EL (cell line): ENCODE measurements at regions not wholly inside any gene's neighbourhood (a gene's known extent, or its start where the extent isn't known, plus 50 kb on each side); places are given as distances from the start of the nearest gene placed in this dataset.
"Not testable (repeated sequence)": the region's sequence is repeated elsewhere in the genome, so short reads cannot be mapped to it uniquely, and the experiment has no call there.

ENCODE experiments used
- DNase-seq: peaks from one replicate; pipeline ENCODE4 v3.0.0-alpha.2; 2016

DNA sequence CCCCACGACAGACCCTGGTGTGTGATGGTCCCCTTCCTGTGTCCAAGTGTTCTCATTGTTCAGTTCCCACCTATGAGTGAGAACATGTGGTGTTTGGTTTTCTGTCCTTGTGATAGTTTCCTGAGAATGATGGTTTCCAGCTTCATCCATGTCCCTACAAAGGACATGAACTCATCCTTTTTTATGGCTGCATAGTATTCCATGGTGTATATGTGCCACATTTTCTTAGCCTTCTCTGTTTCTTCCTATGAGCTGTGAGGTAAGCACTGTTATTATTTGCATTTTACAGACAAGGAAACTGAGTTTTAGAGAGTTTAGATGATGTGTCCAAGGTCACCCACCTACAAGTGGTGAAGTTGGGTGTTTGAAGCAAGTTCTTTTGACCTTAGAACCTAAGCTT is 51.1 kb upstream of the BNC1 start:
- not testable (repeated sequence) for DNase-seq

DNA sequence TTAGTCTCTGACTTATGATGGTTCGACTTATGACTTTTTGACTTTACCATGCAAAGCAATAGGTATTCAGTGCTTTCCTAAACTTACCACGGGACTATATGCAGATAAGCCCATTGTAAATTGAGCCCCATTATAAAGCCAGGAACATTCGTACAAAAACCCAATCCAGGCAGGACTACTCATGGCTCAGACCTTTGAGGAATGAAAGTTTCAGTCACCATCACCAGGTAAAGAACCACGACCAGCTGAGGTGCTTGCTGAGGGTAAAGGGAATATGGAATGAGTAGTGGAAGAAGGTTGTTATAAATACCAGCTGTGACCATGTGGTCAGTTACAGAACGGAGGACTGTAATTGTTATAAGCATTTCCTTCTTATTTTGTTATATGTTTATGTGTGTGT is 54.9 kb upstream of the BNC1 start:
- no peak for DNase-seq

DNA sequence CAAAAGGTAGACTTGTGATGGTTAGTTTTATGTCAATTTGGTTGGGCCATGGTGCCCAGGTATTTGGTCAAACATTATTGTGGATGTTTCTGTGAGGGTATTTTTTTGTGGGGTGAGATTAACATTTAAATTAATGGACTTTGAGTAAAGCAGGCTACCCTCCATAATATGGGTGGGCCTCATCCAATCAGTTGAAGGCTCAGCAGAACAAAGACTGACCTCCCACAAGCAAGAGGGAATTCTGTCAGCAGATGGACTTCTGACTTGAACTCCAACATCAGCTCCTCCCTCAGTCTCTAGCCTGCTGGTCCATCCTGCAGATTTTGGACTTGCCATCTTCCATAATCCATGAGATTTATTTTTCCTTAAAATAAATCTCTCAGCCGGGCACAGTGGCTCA is 55.6 kb upstream of the BNC1 start:
- DNase-seq, result no peak

DNA sequence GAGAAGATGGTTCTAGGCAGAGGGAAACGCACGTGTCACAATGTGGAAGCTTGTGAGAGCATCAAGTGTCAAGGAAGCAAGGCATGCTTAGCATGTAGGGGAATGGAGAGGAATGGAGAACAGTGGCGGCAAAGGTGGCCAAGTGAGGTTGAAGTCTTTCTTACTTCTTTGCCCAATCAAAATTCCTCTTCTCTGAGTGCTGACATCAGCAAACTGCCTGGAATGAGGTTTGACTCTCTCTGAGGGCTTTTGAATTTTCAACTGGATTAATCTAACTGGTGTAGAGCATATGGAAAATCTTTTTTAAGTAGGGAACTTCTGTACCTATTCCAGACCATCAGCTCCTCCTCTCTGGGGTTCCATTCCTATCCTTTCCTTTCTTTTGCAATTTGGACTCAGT is 61.9 kb upstream of the BNC1 start:
- DNase-seq, result no peak

DNA sequence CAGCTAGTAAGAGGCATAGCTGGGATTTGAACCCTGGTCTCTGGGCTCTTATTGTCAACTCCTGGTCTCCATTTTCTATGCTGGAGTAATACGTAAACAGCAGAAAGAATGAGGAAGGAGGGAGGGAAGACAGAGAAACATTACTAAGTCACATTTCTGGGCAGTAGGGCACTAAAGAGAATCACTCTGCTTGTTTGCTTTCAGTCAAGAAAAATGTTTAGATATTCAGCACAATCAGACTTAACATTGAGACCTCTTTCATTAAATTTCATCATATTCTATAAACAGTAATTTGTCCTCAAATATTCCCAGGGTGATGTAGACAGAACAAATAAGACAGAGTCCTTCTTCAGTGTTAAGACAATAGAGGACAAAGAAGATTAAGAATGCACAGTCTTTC is 67.7 kb upstream of the BNC1 start:
- DNase-seq, result no peak

DNA sequence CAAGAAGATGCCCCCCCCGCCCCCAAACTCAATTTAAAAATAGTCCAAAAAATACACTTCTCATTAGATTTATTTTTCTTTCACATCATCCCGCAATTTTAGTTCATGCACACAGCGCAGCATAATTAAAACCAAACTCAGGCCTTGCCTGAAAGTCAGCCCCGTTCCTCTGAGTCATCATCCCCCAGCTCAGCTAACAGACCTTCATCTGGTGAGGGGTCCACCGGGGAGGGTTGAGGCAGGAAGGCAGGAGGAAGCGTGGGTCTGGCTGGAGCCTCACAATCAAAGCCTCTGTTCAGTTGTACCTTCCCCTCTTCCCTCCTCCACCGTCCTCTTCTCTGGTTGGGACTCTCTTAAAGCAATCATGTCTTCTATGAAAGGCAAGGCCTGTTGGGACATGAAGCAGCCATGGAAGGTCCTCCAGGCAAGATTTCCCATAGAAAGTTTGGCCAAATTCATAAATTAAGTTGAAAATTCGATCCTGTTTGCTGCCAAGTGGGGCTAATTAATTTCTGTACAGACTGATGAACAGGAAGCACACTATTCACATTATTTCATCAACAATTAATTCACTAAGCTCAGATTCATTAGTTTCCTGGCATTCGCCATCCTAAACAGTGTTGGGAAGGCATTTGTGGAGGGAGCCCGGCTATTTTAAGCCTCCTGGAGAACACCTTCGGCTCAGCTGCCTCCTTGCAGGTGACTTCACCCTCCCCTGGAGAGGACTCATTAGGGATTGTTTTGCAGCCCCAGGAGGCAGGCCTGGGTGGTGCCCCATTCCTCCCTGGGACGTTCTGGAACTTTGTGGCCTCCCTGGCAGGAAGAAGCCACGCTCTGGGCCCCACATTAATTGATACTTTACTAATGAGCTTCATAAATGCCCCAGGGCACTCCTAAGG is 72.3 kb upstream of the BNC1 start:
- no peak for DNase-seq

DNA sequence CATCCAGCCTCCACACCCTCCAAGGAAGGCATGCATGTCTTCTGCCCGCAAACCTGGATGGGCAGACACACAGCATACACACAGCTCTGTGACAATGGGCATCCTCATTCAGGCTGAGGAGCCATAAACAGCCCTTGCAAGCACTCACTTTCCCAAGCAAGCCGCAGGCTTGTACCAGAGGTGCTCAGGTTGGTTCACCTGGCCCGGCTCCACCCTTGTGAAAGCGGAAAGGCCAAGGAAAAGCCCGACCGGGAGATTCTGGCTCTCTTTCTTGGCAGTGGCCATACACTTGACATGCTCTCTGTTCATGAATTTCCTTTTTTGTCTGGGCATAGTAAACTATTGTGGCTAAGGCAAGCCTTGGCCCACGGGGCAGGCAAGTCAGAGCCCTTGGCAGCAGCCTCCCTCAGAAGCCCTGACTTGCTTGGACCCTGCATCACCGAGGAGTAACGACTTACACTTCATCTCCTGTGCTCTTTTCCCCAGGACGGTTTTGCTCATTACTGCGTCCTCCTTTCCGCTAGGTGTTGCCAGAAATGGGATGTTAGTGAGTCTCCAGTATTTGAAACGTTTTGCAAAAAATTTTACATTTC is 74.6 kb upstream of the BNC1 start:
- no peak for DNase-seq

DNA sequence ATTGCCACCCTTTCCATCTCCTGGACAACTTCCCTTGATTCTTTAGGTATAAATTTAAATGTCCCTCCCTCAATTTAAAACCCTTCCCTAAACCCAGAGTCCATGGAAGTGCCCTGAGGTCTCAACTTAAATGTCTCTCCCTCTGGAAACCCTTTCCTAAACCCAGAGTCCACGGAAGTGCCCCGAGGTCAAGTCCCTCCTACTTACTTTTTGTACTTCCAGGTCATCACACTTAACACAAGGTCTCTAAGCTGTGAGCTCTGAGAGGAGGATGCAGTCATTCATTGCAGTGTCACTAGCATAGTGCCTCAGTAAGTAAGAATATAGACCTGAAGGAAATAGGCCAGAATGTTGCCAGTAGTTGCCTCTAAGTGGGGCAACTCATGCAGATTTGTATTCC is 78.2 kb upstream of the BNC1 start:
- DNase-seq, result no peak

DNA sequence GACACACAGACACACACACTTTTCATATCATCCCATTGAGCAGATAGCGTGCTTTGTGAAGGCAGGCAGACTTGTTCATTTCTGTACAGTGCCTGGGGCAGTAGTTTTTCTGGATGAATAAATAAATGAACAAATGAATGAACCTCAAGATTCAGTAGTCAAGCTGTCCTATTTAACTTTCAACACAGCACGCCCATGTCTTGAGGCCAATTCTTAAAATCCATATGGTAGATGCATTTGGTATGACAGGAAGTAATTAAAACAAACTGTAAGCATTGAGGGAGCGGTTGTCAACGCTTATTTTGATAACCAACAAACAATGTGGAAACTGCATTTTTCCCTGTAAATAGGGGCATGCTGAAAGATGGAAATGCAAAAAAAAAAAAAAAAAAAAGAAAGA is 80.0 kb upstream of the BNC1 start:
- no peak for DNase-seq

DNA sequence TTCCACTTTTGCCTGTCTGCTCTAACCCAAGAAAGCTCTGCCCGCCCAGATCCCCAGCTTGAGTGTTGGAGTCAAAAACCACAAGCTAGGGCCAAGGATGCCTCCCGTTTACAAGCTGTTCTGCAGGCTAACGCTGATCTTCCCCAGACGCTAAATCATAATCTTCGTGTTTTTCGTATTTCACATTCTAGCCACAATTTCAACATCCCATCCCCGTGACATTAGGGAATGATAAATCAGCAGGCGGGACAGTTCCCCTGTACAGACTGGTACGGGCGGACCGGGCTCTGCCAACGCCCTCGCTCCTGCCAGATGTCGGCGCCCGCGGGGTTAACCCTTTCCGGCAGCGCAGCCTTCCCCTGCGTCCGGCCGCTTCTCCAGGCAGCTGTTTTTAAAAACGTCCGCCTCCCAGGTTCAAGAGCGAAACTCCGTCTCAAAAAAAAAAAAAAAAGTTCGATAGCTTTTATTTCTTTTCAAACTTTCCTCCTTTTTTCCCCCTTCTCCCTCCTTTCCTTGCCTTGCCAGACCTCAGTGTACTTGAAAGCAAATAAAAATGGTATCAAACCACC is 81.0 kb upstream of the BNC1 start:
- peak; percentile 72 for DNase-seq

DNA sequence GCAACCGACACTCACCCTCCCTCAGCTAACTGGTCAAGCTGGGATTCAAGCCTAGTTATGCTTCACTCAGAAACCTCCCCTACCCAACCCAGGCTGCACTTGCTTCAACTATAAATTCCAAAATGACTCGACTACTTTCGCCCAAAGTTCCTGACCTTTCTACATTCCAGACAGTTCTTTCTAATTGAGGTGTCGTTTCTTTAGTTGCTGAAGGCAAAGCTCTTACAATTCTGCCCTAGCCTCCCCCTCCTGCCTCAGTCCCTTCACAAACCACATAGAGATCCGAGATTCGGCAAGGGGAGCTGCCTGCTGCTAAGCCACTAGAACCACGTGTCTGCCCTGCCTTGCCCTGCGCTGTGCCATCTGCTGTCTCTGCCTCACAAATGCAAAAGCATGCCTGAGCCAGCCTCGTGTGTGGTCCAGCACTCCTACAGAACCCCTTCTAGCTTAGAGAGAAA is 74.7 kb upstream of the SH3GL3 start:
- DNase-seq, result peak; percentile 47

DNA sequence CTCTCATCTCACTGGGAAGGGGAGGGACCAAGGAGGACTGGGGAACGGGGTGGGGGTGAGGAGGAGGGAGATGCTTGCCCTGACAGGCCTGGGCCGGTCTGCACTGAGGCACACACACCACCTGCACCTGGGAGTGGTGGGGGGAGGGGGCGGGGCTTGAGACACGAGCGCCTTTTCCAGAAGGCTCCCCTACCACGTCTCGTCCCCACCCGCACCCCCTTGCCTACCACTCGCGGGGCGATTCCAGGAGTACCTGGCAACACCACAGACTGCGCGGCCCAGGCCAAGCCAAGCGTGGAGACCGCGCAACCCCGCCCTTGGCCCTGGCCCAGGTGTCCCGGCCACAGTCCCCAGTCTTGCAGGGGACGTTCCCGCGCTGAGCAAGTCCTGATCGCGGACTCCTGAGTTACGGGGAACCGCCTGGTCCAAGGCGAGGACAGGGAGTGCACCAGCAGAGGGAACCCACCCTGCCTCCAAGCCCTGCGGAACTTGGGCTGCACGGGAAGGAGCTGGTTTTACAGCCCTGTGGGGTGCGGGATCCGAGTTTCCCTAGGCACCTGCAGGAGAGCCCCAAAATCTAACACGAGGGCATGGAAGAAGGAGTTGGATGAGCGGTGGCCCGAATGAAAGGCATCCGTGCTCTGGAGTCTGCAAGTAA is 68.1 kb upstream of the SH3GL3 start:
- DNase-seq, result no peak

DNA sequence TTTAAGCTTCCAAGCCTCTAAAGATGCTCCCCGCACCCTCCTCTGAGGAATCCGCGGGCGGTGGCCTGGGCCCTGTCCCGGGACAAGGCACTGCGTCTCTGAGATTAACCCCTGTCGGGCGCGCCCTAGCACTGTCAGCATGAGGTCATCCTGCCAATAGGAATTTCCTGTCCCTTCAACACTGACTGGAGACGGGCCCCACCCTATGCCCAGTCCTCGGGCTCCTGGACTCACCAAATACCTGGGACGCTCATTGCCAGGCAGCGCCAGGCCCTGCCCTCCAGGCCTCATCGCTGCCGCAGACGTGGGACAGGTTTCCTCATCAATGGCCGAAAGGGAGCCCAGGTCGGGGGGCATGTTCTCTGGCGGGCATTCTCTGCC is 67.6 kb upstream of the SH3GL3 start:
- peak; percentile 72 for DNase-seq

DNA sequence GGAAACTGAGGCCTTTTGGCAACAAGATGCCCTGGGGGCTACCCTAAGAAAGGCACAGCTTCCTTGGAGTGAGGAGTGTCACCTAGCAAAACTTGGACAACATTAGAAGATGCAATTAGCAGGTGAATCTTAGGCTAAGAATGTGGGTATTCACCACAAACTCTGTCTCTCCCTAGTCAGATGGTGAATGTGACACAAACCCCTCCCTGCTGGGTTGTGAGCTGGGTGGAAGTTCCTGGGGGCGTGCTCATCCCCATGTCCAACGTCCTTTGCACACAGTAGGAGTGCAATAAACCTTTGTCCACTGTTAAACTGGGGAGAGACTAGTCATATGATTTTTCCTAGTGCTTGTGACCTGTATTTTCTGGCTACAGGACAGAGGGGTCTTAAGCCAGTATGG is 67.1 kb upstream of the SH3GL3 start:
- DNase-seq, result peak; percentile 51

DNA sequence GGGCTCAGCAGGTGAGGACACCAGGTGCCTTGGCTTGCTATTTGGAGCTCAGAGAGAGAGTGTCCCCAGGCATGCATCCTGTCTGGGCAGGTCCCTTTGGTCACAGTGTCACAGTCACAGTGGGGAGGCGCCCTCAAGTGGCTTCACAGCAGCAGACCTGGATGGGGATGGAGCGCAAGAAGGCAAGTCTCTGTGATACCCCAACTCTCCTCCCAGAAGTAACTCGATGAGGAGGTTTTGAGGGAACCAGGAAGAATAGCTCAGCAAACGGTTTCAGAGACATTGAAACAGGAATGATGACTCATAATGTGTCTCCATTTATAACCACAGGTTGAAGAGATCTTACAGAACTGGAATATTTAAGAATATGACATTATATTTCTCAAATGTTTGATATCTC is 66.5 kb upstream of the SH3GL3 start:
- DNase-seq, result peak; percentile 51

DNA sequence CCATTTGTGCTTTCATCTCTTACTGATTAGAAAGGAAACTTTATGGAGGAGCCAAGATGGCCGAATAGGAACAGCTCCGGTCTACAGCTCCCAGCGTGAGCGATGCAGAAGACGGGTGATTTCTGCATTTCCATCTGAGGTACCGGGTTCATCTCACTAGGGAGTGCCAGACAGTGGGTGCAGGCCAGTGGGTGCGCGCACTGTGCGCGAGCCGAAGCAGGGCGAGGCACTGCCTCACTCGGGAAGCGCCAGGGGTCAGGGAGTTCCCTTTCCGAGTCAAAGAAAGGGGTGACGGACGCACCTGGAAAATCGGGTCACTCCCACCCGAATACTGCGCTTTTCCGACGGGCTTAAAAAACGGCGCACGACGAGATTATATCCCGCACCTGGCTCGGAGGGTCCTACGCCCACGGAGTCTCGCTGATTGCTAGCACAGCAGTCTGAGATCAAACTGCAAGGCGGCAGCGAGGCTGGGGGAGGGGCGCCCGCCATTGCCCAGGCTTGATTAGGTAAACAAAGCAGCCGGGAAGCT is 63.5 kb upstream of the SH3GL3 start:
- not testable (repeated sequence) for DNase-seq

DNA sequence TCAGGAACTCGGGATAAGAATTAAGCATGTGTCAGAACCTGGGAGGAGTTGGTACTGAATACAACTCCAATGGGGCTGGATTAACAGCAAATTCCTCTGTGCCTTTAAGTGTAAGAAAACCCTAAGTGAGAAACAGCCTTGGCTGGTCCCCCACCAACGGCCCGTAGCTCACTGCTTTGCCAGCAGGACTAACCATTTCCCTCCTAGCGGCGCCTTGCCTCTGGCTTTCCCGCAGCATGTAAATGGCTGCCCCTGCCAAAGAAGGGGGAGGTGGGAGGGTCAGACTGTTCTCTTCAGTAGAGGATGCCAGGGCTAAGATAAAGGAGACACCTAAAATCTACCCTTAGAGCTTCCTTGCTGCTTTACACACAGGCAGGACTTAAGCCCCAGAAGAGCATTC is 51.0 kb upstream of the SH3GL3 start:
- DNase-seq, result no peak
